Transverse colon (tissue), 4 donors: ENCODE measurements at regions not wholly inside any gene's neighbourhood (a gene's known extent, or its start where the extent isn't known, plus 50 kb on each side); places are given as distances from the start of the nearest gene placed in this dataset.

ENCODE experiments used
- DNase-seq: peaks from one replicate; pipeline ENCODE4 v3.0.0-alpha.2; 2019
- H3K27ac ChIP-seq, 4 donors: fragments of 200-600 bp; sonication (generic); 2 replicates each; pipeline ENCODE4 v1.5.1; 2016 to 2018; ENCODE audit warnings: inconsistent platforms in 4 of 4
- H3K27me3 ChIP-seq: fragments of 200-600 bp; sonication (generic); 2 replicates; pipeline ENCODE4 v1.5.1; 2017; ENCODE audit warnings: inconsistent platforms
- H3K36me3 ChIP-seq, 4 donors: fragments of 200-600 bp; sonication (generic); 2 replicates each; pipeline ENCODE4 v1.5.1; 2017 to 2019; ENCODE audit warnings: inconsistent platforms in 4 of 4
- H3K4me1 ChIP-seq, 4 donors: fragments of 200-600 bp; sonication (generic); 2 replicates each; pipeline ENCODE4 v1.5.1; 2017 to 2020; ENCODE audit warnings: inconsistent platforms in 4 of 4
- H3K4me3 ChIP-seq, 4 donors: fragments of 200-600 bp; sonication (generic); 1 replicate in 1 of 4; 2 replicates in 3 of 4; pipeline versions ENCODE4 v1.5.1 to v1.6.1; 2017 to 2019; ENCODE audit warnings: inconsistent platforms in 4 of 4
- H3K9me3 ChIP-seq, 2 donors: fragments of 200-600 bp; sonication (generic); 2 replicates each; pipeline ENCODE4 v1.5.1; 2017 to 2019; ENCODE audit warnings: inconsistent platforms in 2 of 2
- CTCF ChIP-seq, 5 experiments: fragments of 200-600 bp in 3 of 5; fragments of 450-650 bp in 2 of 5; sonication (generic) in 3 of 5; IDR thresholded peaks; 1 replicate in 2 of 5; 2 replicates in 3 of 5; pipeline ENCODE4 v1.5.1; 2016 to 2017; ENCODE audit warnings: antibody characterized with exemption in 5 of 5, inconsistent platforms in 3 of 5, mild to moderate bottlenecking in 2 of 5, moderate library complexity in 1 of 5
- EP300 ChIP-seq: sonication (generic); formaldehyde crosslinking; IDR thresholded peaks from one replicate; pipeline ENCODE4 v1.6.1; 2017; ENCODE audit warnings: antibody characterized with exemption, low read depth
- POLR2A ChIP-seq: fragments of 450-650 bp; IDR thresholded peaks from one replicate; pipeline ENCODE4 v1.6.1; 2016; ENCODE audit warnings: antibody characterized with exemption, mild to moderate bottlenecking, moderate library complexity
- POLR2AphosphoS5 ChIP-seq, 3 donors: sonication (generic); formaldehyde crosslinking; IDR thresholded peaks; one replicate each; pipeline ENCODE4 v1.6.1; 2016; ENCODE audit warnings: antibody characterized with exemption in 3 of 3
- WGBS, 2 donors: methylation state at CpG; one replicate each; pipeline ENCODE4 v1.1.5; 2018; ENCODE audit warnings: low coverage in 1 of 2; 5-methylcytosine and 5-hydroxymethylcytosine counted together
- in situ Hi-C, 4 donors: fragments of 200-750 bp; cut with MboI; loops; one replicate each; pipeline versions ENCODE4 v1.15.0 to v1.15.1; 2017; ENCODE audit warnings: low sequenced_read_pairs in 3 of 4, low pct_ligation_motif_present in 1 of 4, low pct_unique_long_range_greater_than_20kb in 1 of 4
- intact Hi-C: fragments of 100-400 bp; cut with DNase I; formaldehyde crosslinking; loops from one replicate; pipeline ENCODE4 v1.15.1; 2023; ENCODE audit warnings: low total_unique reads

DNA sequence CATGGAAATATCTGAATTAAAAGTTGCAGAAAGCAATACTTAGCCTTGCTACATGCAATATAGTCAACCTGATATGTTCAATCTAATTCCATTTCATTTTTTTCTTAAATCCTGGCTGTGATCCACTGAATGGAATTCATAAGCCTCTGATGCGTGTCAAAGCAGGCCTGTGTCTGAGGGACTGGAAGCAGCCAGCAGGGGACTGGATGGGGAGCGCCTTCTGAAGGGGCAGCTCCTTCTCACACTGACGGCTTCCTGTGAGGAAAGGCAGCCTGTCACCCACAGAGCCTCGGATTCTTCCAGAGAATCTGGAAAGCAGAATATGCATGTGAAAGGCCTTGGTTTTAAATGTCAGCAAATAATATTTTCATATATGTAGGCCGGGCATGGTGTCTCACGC, 73.5 kb downstream of the KCNF1 start:
- Histone ChIP-seq H3K9me3 (no peaks in the 10 kb centered on the region), H3K27ac (no peak overlapping the region), H3K36me3 (no peaks in the 10 kb centered on the region), H3K4me1 (no peaks in the 10 kb centered on the region), H3K4me3 (no peak overlapping the region), H3K27me3 (peaks cover 5% of the 10 kb centered on the region)
- no peak for TF ChIP-seq POLR2A
- TF ChIP-seq EP300: no peak
- TF ChIP-seq CTCF (IDR thresholded peaks at IDR 0.05): no peak
- no peak for TF ChIP-seq POLR2AphosphoS5 (IDR thresholded peaks at IDR 0.05)
- in situ Hi-C loops (no loop called here), intact Hi-C loops (no loop called here)
- DNase-seq: no peak
- WGBS, 2 donors: 74 to 84% methylated on average over 4 to 6 of the region's 6 CpGs

DNA sequence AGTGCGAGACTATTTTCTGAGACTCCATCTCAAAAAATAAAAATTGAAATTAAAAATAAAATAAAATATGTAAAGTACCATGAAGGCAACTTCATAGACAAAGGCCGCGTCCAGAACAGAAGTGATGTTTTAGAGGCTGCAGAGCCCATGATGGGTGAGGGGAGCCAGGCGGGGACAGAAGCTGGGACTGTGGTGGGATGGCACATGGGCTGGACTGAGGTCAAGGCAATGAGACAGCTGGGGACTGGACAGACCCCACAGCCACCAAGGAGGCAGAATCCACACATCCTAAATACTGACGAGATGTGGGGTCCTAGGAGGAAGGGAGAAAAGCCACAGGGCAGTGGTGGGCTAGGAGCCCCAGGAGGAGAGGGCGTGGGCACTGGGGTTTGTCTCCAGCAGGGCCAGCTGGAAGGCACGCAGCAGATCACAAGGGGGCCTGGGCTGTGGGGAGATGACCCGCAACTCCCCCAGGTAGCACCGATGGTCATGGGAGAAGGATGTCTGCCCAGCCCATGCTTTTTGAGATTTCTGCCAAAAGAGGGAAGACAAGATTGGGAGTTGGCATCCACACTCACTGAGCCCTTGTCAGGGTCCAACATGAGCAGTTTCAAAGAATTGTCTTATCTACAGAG, 74.3 kb downstream of the KCNF1 start:
- Histone ChIP-seq H3K9me3 (no peaks in the 10 kb centered on the region), H3K4me3 (no peak overlapping the region), H3K27me3 (peaks cover 5% of the 10 kb centered on the region), H3K27ac (no peak overlapping the region), H3K36me3 (no peaks in the 10 kb centered on the region), H3K4me1 (no peaks in the 10 kb centered on the region)
- WGBS, 2 donors: 92 to 95% methylated on average over 3 to 9 of the region's 9 CpGs
- no peak for TF ChIP-seq CTCF (IDR thresholded peaks at IDR 0.05)
- no peak for TF ChIP-seq EP300
- TF ChIP-seq POLR2A: no peak
- TF ChIP-seq POLR2AphosphoS5 (IDR thresholded peaks at IDR 0.05): no peak
- intact Hi-C loops: no loop called here
- in situ Hi-C loops: no loop called here
- DNase-seq: no peak

- no peak for DNase-seq
- Histone ChIP-seq H3K4me3 (no peak overlapping the region), H3K27me3 (peaks cover 5% of the 10 kb centered on the region), H3K27ac (no peak overlapping the region), H3K36me3 (no peaks in the 10 kb centered on the region), H3K4me1 (no peaks in the 10 kb centered on the region), H3K9me3 (no peaks in the 10 kb centered on the region)
- intact Hi-C loops: no loop called here
- 69 to 100% methylated on average over 1 to 2 of the region's 2 CpGs for WGBS, 2 donors
- TF ChIP-seq EP300 (no peak), CTCF (IDR thresholded peaks at IDR 0.05) (no peak), POLR2A (no peak), POLR2AphosphoS5 (IDR thresholded peaks at IDR 0.05) (no peak)
- in situ Hi-C loops: no loop called here
These were observed 75.7 kb downstream of the KCNF1 start for GRCh38 chr2:10987439-10987838.

- H3K9me3 ChIP-seq: no peaks in the 10 kb centered on the region
- H3K27me3 ChIP-seq: peaks cover 5% of the 10 kb centered on the region
- no peaks in the 10 kb centered on the region for H3K36me3 ChIP-seq
- no peak overlapping the region for H3K4me3 ChIP-seq
- 89% methylated on average over 3 of the region's 3 CpGs; no CpG with 5 or more reads in 1 of the 2 donors for WGBS, 2 donors
- in situ Hi-C loops (no loop called here), intact Hi-C loops (no loop called here)
- no peaks in the 10 kb centered on the region for H3K4me1 ChIP-seq
- no peak overlapping the region for H3K27ac ChIP-seq
- no peak for DNase-seq
- TF ChIP-seq CTCF (IDR thresholded peaks at IDR 0.05) (no peak), POLR2A (no peak), POLR2AphosphoS5 (IDR thresholded peaks at IDR 0.05) (no peak), EP300 (no peak)
These were observed 76.1 kb downstream of the KCNF1 start for GRCh38 chr2:10987861-10988260.
